ENCODE measurements at regions not wholly inside any gene's neighbourhood (a gene's known extent, or its start where the extent isn't known, plus 50 kb on each side); places are given as distances from the start of the nearest gene placed in this dataset.

- no peak overlapping the region for H3K27ac ChIP-seq
- H3K27me3 ChIP-seq (ENCODE audit: insufficient read depth, low read depth), result no peaks in the 10 kb centered on the region
- H3K4me1 ChIP-seq (ENCODE audit: low read depth, poor library complexity, severe bottlenecking), result no peaks in the 10 kb centered on the region
- H3K79me2 ChIP-seq (ENCODE audit: insufficient read depth, low read depth), result no peaks in the 10 kb centered on the region
- H3K4me2 ChIP-seq, result no peak overlapping the region
- no peak overlapping the region for H2AFZ ChIP-seq (ENCODE audit: low read depth)
- no peak overlapping the region for H3K4me3 ChIP-seq (IDR thresholded peaks at IDR 0.05; ENCODE audit: insufficient read depth, low read depth, low read length)
- TF ChIP-seq CTCF (conservative IDR thresholded peaks at IDR 0.05; ENCODE audit: low read depth, low read length), result no peak
- H3K36me3 ChIP-seq (ENCODE audit: insufficient read depth), result no peaks in the 10 kb centered on the region
- H4K20me1 ChIP-seq (ENCODE audit: insufficient read depth), result no peaks in the 10 kb centered on the region
- no peak overlapping the region for H3K9ac ChIP-seq
Observed at GRCh38 chr11:95387325-95387724, 156.3 kb upstream of the SESN3 start.

- Histone ChIP-seq H3K27me3 (ENCODE audit: insufficient read depth, low read depth) (no peaks in the 10 kb centered on the region), H4K20me1 (ENCODE audit: insufficient read depth) (no peaks in the 10 kb centered on the region), H3K4me1 (ENCODE audit: low read depth, poor library complexity, severe bottlenecking) (no peaks in the 10 kb centered on the region), H3K27ac (no peak overlapping the region), H2AFZ (ENCODE audit: low read depth) (no peak overlapping the region), H3K9ac (no peak overlapping the region), H3K36me3 (ENCODE audit: insufficient read depth) (no peaks in the 10 kb centered on the region), H3K4me3 (IDR thresholded peaks at IDR 0.05; ENCODE audit: insufficient read depth, low read depth, low read length) (no peak overlapping the region), H3K4me2 (no peak overlapping the region), H3K79me2 (ENCODE audit: insufficient read depth, low read depth) (no peaks in the 10 kb centered on the region)
- no peak for TF ChIP-seq CTCF (conservative IDR thresholded peaks at IDR 0.05; ENCODE audit: low read depth, low read length)
Observed at GRCh38 chr11:95385577-95385976, 154.6 kb upstream of the SESN3 start.

- Histone ChIP-seq H3K9ac (no peak overlapping the region), H3K27me3 (ENCODE audit: insufficient read depth, low read depth) (no peaks in the 10 kb centered on the region), H3K4me3 (IDR thresholded peaks at IDR 0.05; ENCODE audit: insufficient read depth, low read depth, low read length) (no peak overlapping the region), H3K27ac (no peak overlapping the region), H2AFZ (ENCODE audit: low read depth) (no peak overlapping the region), H3K4me1 (ENCODE audit: low read depth, poor library complexity, severe bottlenecking) (no peaks in the 10 kb centered on the region), H3K4me2 (no peak overlapping the region), H3K79me2 (ENCODE audit: insufficient read depth, low read depth) (no peaks in the 10 kb centered on the region), H3K36me3 (ENCODE audit: insufficient read depth) (no peaks in the 10 kb centered on the region), H4K20me1 (ENCODE audit: insufficient read depth) (no peaks in the 10 kb centered on the region)
- TF ChIP-seq CTCF (conservative IDR thresholded peaks at IDR 0.05; ENCODE audit: low read depth, low read length), result no peak
Observed at GRCh38 chr11:95379479-95379878, 148.5 kb upstream of the SESN3 start.

DNA sequence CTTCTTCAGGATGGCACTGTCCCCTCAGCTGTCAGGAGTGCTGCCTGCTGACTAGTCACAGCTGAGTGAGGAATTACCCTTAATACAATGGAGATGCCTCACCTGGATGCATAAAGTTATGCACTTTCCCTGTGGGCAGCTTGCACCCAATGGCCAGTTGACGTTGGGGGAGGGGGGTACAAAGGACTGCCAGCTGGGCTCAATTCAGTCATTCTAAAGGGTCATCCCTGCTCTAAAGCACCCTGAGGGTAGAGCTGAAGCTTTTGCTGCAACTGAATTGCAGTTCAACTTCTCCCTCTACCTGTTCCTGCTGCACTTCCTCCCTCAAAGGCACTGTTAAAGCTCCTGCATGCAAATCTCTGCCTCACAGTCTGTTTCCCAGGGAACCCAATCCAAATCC, 147.8 kb upstream of the SESN3 start:
- no peak overlapping the region for H3K4me2 ChIP-seq
- no peak overlapping the region for H2AFZ ChIP-seq (ENCODE audit: low read depth)
- H3K9ac ChIP-seq, result no peak overlapping the region
- no peak for TF ChIP-seq CTCF (conservative IDR thresholded peaks at IDR 0.05; ENCODE audit: low read depth, low read length)
- H3K36me3 ChIP-seq (ENCODE audit: insufficient read depth), result no peaks in the 10 kb centered on the region
- H3K4me1 ChIP-seq (ENCODE audit: low read depth, poor library complexity, severe bottlenecking), result no peaks in the 10 kb centered on the region
- H3K4me3 ChIP-seq (IDR thresholded peaks at IDR 0.05; ENCODE audit: insufficient read depth, low read depth, low read length), result no peak overlapping the region
- no peaks in the 10 kb centered on the region for H3K79me2 ChIP-seq (ENCODE audit: insufficient read depth, low read depth)
- H4K20me1 ChIP-seq (ENCODE audit: insufficient read depth), result no peaks in the 10 kb centered on the region
- no peaks in the 10 kb centered on the region for H3K27me3 ChIP-seq (ENCODE audit: insufficient read depth, low read depth)
- H3K27ac ChIP-seq, result no peak overlapping the region

DNA sequence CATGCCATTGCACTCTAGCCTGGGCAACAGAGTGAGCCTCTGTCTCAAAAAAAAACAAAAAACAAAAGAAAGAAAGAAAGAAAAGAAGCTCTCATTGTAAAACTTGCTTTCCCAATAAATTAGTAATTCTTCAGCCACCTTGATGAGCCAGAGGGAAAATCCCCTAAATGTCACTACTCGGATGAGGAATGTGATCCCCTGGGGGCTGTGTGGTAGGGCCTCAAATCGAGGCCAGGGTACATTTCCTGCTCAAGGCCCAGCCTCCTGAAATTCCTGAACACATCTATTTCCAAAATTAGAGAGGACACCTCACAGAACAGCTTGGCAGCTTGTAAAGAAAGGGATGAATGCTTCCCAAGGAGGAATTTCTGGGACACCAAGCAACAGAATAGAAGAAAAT, 147.1 kb upstream of the SESN3 start:
- H3K36me3 ChIP-seq (ENCODE audit: insufficient read depth), result no peaks in the 10 kb centered on the region
- H2AFZ ChIP-seq (ENCODE audit: low read depth), result no peak overlapping the region
- H3K79me2 ChIP-seq (ENCODE audit: insufficient read depth, low read depth), result no peaks in the 10 kb centered on the region
- TF ChIP-seq CTCF (conservative IDR thresholded peaks at IDR 0.05; ENCODE audit: low read depth, low read length), result no peak
- no peak overlapping the region for H3K4me2 ChIP-seq
- H3K4me1 ChIP-seq (ENCODE audit: low read depth, poor library complexity, severe bottlenecking), result no peaks in the 10 kb centered on the region
- H4K20me1 ChIP-seq (ENCODE audit: insufficient read depth), result no peaks in the 10 kb centered on the region
- H3K27me3 ChIP-seq (ENCODE audit: insufficient read depth, low read depth), result no peaks in the 10 kb centered on the region
- H3K9ac ChIP-seq, result no peak overlapping the region
- H3K4me3 ChIP-seq (IDR thresholded peaks at IDR 0.05; ENCODE audit: insufficient read depth, low read depth, low read length), result no peak overlapping the region
- no peak overlapping the region for H3K27ac ChIP-seq
